Activated B cell treated with CpG ODN at 0.5 μM for 24 hours (primary cell): ENCODE measurements at regions not wholly inside any gene's neighbourhood (a gene's known extent, or its start where the extent isn't known, plus 50 kb on each side); places are given as distances from the start of the nearest gene placed in this dataset.

Experiments
- ATAC-seq: fragments of 200-7000 bp; cut with Tn5 transposase; one replicate; pipeline ENCODE4 v1.10.0; 2021; ENCODE audit warnings: low read depth, mild to moderate bottlenecking, moderate library complexity
- CTCF ChIA-PET: fragments of 350-600 bp; sonication (Branson Sonifier 250); formaldehyde crosslinking; loops from one replicate; lab custom pipeline; 2021; ENCODE audit warnings: antibody characterized with exemption; lab: Charles Lee
- POLR2A ChIA-PET: fragments of 350-600 bp; sonication (Branson Sonifier 250); formaldehyde crosslinking; loops from one replicate; lab custom pipeline; 2021; ENCODE audit warnings: antibody characterized with exemption; lab: Charles Lee
- DNase-seq: peaks from one replicate; pipeline ENCODE4 v3.0.0; 2022
- H3K27ac Mint-ChIP-seq: one replicate; pipeline ENCODE4 v1.8.0; 2020; ENCODE audit warnings: mixed read lengths
- H3K27me3 Mint-ChIP-seq: one replicate; pipeline ENCODE4 v1.8.0; 2021; ENCODE audit warnings: mixed read lengths
- H3K36me3 Mint-ChIP-seq: one replicate; pipeline ENCODE4 v1.8.0; 2021; ENCODE audit warnings: low read depth, mixed read lengths
- H3K4me1 Mint-ChIP-seq: one replicate; pipeline ENCODE4 v1.8.0; 2021; ENCODE audit warnings: mixed read lengths
- H3K4me3 Mint-ChIP-seq: one replicate; pipeline ENCODE4 v1.8.0; 2020; ENCODE audit warnings: mild to moderate bottlenecking, mixed read lengths
- H3K9me3 Mint-ChIP-seq: one replicate; pipeline ENCODE4 v1.8.0; 2020; ENCODE audit warnings: mixed read lengths
- intact Hi-C: fragments of 100-400 bp; cut with micrococcal nuclease; formaldehyde crosslinking; loops from one replicate; pipeline ENCODE4 v1.15.1; 2024
- TF ChIP-seq, protein P1 (sequence below): fragments of 200-600 bp; IDR thresholded peaks from one replicate; pipeline ENCODE4 v1.8.0; 2022; ENCODE audit warnings: antibody characterized with exemption, mild to moderate bottlenecking

DNA sequence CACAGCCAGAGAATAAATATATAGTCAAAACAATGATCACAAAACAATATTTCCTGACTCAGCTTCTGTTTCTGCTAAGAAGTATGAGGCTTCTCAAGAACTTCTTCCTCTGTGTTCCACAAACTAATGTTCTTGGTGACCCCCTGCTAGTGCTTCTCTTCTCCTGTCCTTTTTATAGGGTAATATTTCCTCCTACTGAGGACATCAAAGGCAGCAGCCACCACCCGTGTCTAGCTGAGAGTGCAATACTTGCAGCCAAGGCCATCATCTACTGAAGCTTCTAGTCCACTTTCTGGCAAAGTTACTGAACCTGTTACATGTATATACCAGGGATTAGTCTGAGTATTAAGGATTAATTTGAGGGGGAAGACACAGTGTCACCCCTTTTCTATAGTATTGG lies 83.7 kb upstream of the SLC12A2 start:
- no peaks in the 10 kb centered on the region for H3K27me3 Mint-ChIP-seq
- no peak overlapping the region for H3K4me3 Mint-ChIP-seq
- CTCF ChIA-PET: no interaction called here
- no peaks in the 10 kb centered on the region for H3K9me3 Mint-ChIP-seq
- DNase-seq: no peak
- no peaks in the 10 kb centered on the region for H3K4me1 Mint-ChIP-seq
- POLR2A ChIA-PET: no interaction called here
- ATAC-seq: no peak
- intact Hi-C loops: no loop called here
- TF ChIP-seq, protein P1, sequence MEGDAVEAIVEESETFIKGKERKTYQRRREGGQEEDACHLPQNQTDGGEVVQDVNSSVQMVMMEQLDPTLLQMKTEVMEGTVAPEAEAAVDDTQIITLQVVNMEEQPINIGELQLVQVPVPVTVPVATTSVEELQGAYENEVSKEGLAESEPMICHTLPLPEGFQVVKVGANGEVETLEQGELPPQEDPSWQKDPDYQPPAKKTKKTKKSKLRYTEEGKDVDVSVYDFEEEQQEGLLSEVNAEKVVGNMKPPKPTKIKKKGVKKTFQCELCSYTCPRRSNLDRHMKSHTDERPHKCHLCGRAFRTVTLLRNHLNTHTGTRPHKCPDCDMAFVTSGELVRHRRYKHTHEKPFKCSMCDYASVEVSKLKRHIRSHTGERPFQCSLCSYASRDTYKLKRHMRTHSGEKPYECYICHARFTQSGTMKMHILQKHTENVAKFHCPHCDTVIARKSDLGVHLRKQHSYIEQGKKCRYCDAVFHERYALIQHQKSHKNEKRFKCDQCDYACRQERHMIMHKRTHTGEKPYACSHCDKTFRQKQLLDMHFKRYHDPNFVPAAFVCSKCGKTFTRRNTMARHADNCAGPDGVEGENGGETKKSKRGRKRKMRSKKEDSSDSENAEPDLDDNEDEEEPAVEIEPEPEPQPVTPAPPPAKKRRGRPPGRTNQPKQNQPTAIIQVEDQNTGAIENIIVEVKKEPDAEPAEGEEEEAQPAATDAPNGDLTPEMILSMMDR: no peak
- H3K27ac Mint-ChIP-seq: no peak overlapping the region
- H3K36me3 Mint-ChIP-seq: peaks cover 19% of the 10 kb centered on the region

DNA sequence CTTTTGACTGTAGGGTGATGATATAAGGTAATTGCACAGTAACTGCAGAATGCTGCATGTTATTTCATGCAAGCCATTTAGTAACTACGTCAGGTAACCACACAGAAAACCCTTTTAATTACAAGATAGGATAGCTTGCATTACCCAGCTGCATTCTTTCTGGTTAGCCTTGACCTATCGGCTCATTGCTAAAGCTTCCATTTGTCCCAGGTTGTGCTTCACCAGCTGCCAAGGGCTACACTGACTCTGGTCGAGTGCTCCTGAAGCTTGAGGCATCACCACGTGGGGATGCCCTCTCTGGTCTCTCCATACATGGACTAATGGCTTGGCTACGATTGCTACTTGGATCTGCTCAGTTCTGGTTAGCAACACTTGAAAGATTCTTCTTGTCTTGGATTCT lies 81.1 kb upstream of the SLC12A2 start:
- H3K36me3 Mint-ChIP-seq: peaks cover 5% of the 10 kb centered on the region
- intact Hi-C loops: no loop called here
- no peaks in the 10 kb centered on the region for H3K27me3 Mint-ChIP-seq
- TF ChIP-seq, protein P1: no peak
- ChIA-PET POLR2A (no interaction called here), CTCF (no interaction called here)
- ATAC-seq (no peak), DNase-seq (no peak)
- no peaks in the 10 kb centered on the region for H3K4me1 Mint-ChIP-seq
- no peak overlapping the region for H3K27ac Mint-ChIP-seq
- no peak overlapping the region for H3K4me3 Mint-ChIP-seq
- no peaks in the 10 kb centered on the region for H3K9me3 Mint-ChIP-seq

DNA sequence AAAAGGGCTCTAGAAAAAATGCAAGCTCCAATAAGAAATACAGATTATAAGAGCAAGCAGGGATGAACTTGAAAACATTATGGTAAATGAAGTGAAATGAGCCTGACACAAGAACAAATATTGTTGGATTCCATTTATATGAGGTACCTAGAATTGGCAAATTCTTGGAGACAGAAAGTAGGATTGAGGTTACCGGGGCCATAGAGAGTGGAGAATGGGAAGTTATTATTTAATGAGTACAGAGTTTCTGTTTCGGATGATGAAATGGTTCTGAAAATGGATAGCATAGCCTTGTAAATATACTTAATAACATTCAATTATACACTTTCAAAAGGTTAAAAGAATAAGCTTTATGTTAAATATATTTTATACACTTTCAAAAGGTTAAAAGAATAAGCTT lies 75.6 kb upstream of the SLC12A2 start:
- ATAC-seq (no peak), DNase-seq (no peak)
- ChIA-PET POLR2A (no interaction called here), CTCF (interaction anchor here (0.6 kb wide), 1 partner anchor 1045 kb away, joined by 3 read pairs; no protein-coding TSS in a partner anchor)
- peaks cover 9% of the 10 kb centered on the region for H3K36me3 Mint-ChIP-seq
- no peaks in the 10 kb centered on the region for H3K9me3 Mint-ChIP-seq
- no peaks in the 10 kb centered on the region for H3K27me3 Mint-ChIP-seq
- H3K27ac Mint-ChIP-seq: no peak overlapping the region
- no peaks in the 10 kb centered on the region for H3K4me1 Mint-ChIP-seq
- intact Hi-C loops: no loop called here
- H3K4me3 Mint-ChIP-seq: no peak overlapping the region
- TF ChIP-seq, protein P1: no peak

DNA sequence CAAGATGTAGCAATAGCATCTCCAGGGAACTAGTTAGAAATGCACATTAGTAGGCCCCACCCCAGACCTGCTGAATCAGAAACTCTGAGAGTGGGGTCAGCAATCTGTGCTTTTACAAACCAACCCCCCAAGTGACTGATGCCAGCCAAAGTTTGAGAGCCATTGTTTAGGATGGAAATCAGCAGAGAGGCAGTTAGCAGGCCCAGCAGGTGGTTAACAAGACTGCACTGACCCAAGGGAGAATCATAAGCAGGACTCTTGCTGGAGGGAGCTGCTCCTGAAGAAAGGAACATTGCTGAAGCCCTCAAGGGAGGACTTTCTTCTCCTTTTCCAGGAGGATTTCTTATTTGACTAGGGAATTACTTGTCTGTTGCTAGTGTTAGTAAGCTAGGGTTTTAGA lies 74.2 kb upstream of the SLC12A2 start:
- H3K27ac Mint-ChIP-seq: no peak overlapping the region
- ATAC-seq: no peak
- H3K4me3 Mint-ChIP-seq: no peak overlapping the region
- H3K36me3 Mint-ChIP-seq: peaks cover 6% of the 10 kb centered on the region
- ChIA-PET CTCF (no interaction called here), POLR2A (no interaction called here)
- intact Hi-C loops: no loop called here
- H3K9me3 Mint-ChIP-seq: no peaks in the 10 kb centered on the region
- TF ChIP-seq, protein P1: no peak
- H3K27me3 Mint-ChIP-seq: no peaks in the 10 kb centered on the region
- DNase-seq: no peak
- H3K4me1 Mint-ChIP-seq: no peaks in the 10 kb centered on the region

DNA sequence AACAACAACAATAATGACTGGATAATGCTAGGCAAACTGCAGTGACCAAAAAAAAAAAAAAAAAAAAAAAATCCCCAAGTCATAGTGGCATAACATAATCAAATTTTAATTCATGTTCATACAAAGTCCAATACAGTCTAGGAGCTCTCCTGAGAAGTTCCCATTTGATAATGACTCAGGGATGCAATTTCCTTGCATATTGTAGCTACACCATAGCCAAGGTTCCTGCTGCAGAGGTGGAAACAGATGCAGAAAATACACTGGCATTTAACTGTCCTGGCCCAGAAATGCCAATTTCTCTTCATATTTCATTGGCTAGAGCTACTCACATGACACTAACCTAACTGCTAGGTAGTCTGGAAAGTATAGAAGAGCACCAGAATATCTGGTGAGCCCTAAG lies 72.2 kb upstream of the SLC12A2 start:
- Mint-ChIP-seq H3K36me3 (peaks cover 8% of the 10 kb centered on the region), H3K4me1 (no peaks in the 10 kb centered on the region), H3K27me3 (no peaks in the 10 kb centered on the region), H3K27ac (no peak overlapping the region), H3K4me3 (no peak overlapping the region), H3K9me3 (no peaks in the 10 kb centered on the region)
- DNase-seq: no peak
- CTCF ChIA-PET: no interaction called here
- TF ChIP-seq, protein P1: no peak
- intact Hi-C loops: no loop called here
- ATAC-seq: no peak
- POLR2A ChIA-PET: no interaction called here
